Kidney (tissue), 13 donors: ENCODE measurements at regions not wholly inside any gene's neighbourhood (a gene's known extent, or its start where the extent isn't known, plus 50 kb on each side); places are given as distances from the start of the nearest gene placed in this dataset.

ENCODE experiments used
- DNase-seq, 5 donors: peaks; one replicate each; pipeline ENCODE4 v3.0.0-alpha.2; 2013 to 2020
- FAIRE-seq: peaks from 2 replicates; lab custom pipeline; 2012; peaks lifted over from hg19 to GRCh38; lab: Jason Lieb, UNC
- H3K27ac ChIP-seq, 2 donors: one replicate each; pipeline ENCODE4 v1.7.0; 2013; ENCODE audit warnings: low read depth in 2 of 2, low read length in 2 of 2, inconsistent platforms in 1 of 2
- H3K27me3 ChIP-seq: one replicate; pipeline ENCODE4 v1.7.1; 2013; ENCODE audit warnings: low read length, inconsistent platforms; ENCODE audit not compliant: control insufficient read depth, insufficient read depth
- H3K36me3 ChIP-seq, 3 donors: one replicate each; pipeline versions ENCODE4 v1.7.0 to v1.7.1; 2013; ENCODE audit warnings: low read length in 3 of 3, control low read depth in 1 of 3, inconsistent platforms in 1 of 3; ENCODE audit not compliant: insufficient read depth in 3 of 3, control insufficient read depth in 2 of 3
- H3K4me1 ChIP-seq, 3 donors: one replicate each; pipeline versions ENCODE4 v1.7.0 to v1.7.1; 2013; ENCODE audit warnings: low read length in 3 of 3, inconsistent platforms in 1 of 3, low read depth in 1 of 3; ENCODE audit not compliant: control insufficient read depth in 2 of 3, insufficient read depth in 2 of 3
- H3K4me3 ChIP-seq, 3 donors: one replicate each; pipeline versions ENCODE4 v1.7.0 to v1.8.1; 2013; ENCODE audit warnings: low read length in 3 of 3, control low read depth in 1 of 3, inconsistent platforms in 1 of 3
- H3K9ac ChIP-seq, 3 donors: one replicate each; pipeline versions ENCODE4 v1.7.0 to v1.7.1; 2013; ENCODE audit warnings: low read length in 3 of 3, control low read depth in 1 of 3, inconsistent platforms in 1 of 3
- H3K9me3 ChIP-seq, 3 donors: one replicate each; pipeline versions ENCODE4 v1.7.0 to v1.7.1; 2013; ENCODE audit warnings: low read length in 3 of 3, control low read depth in 1 of 3, inconsistent platforms in 1 of 3; ENCODE audit not compliant: control insufficient read depth in 2 of 3, insufficient read depth in 1 of 3
- intact Hi-C: fragments of 100-400 bp; cut with DNase I; formaldehyde crosslinking; loops from one replicate; pipeline ENCODE4 v1.11.1; 2022
- TF ChIP-seq, protein P1 (sequence below): IDR thresholded peaks from 3 replicates; pipeline ENCODE4 v1.5.1; 2012; ENCODE audit warnings: mild to moderate bottlenecking, moderate library complexity, borderline replicate concordance; ENCODE audit not compliant: insufficient read depth; ENCODE audit errors: extremely low read depth
- donor health status: control.
- donor health status: control.
- donor health status: control.
- donor health status: control.
- donor health status: control.
- donor health status: DM: yes; HTN: yes; CAD: no.
- donor health status: Normal renal cell carcinoma (clear cell type).

GRCh38 chr5:12910641-12911040 lies 1006.4 kb upstream of the CTNND2 start:
- H3K4me1 ChIP-seq, result no peaks in the 10 kb centered on the region
- no peaks in the 10 kb centered on the region for H3K9me3 ChIP-seq
- DNase-seq (no peak), FAIRE-seq (no peak)
- intact Hi-C loops, result no loop called here
- H3K36me3 ChIP-seq, result no peaks in the 10 kb centered on the region
- no peaks in the 10 kb centered on the region for H3K27me3 ChIP-seq
- no peak overlapping the region for H3K9ac ChIP-seq
- no peak overlapping the region for H3K27ac ChIP-seq
- TF ChIP-seq, protein P1, sequence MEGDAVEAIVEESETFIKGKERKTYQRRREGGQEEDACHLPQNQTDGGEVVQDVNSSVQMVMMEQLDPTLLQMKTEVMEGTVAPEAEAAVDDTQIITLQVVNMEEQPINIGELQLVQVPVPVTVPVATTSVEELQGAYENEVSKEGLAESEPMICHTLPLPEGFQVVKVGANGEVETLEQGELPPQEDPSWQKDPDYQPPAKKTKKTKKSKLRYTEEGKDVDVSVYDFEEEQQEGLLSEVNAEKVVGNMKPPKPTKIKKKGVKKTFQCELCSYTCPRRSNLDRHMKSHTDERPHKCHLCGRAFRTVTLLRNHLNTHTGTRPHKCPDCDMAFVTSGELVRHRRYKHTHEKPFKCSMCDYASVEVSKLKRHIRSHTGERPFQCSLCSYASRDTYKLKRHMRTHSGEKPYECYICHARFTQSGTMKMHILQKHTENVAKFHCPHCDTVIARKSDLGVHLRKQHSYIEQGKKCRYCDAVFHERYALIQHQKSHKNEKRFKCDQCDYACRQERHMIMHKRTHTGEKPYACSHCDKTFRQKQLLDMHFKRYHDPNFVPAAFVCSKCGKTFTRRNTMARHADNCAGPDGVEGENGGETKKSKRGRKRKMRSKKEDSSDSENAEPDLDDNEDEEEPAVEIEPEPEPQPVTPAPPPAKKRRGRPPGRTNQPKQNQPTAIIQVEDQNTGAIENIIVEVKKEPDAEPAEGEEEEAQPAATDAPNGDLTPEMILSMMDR, result no peak
- H3K4me3 ChIP-seq, result no peak overlapping the region

DNA sequence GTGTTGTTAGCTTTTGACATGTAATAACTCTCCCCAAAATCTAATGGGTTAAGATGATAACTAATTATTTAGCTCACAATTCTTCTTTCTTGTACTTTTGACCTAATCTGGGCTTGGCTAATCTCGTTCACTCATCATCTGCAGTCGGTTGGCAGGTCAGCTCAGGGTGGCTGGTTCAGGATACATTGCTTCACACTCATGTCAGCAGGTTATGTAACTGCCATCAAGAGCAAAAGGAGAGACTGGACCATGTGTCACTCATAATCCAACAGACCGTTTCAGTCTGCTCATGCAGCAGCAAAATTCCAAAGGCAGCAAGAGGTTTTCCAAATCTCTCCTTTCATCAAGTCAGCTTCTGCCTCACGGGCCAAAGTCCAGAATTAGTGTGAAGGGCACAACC lies 998.4 kb upstream of the CTNND2 start:
- Histone ChIP-seq H3K36me3 (no peaks in the 10 kb centered on the region), H3K4me1 (no peaks in the 10 kb centered on the region), H3K9ac (no peak overlapping the region), H3K9me3 (no peaks in the 10 kb centered on the region), H3K27ac (no peak overlapping the region), H3K4me3 (no peak overlapping the region), H3K27me3 (no peaks in the 10 kb centered on the region)
- TF ChIP-seq, protein P1, result no peak
- intact Hi-C loops, result no loop called here
- no peak for FAIRE-seq
- no peak for DNase-seq

DNA sequence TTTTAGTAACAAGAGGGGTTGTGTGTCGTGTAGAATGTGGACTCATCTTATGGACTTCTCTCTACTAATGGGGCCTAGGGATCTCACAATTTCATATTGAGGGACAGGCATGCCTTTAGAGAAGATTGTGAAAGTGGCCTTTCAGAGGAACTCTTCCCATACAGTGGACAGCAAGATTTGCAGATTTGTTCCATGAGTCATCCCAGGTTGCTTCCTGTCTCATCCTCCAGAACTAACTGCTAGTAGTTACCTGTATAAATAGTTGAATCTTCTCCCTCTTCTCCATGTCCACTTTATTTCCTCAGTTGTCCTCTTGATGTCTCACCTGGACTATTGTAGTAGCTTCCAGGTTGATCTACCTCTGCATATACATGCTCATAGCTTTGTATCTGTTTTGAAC lies 997.5 kb upstream of the CTNND2 start:
- no peak for FAIRE-seq
- DNase-seq, result no peak

More for the DNA sequence above, 997.5 kb upstream of the CTNND2 start:
- TF ChIP-seq, protein P1, result no peak
- H3K27ac ChIP-seq, result no peak overlapping the region
- intact Hi-C loops, result no loop called here
- no peaks in the 10 kb centered on the region for H3K27me3 ChIP-seq
- H3K4me3 ChIP-seq, result no peak overlapping the region
- H3K4me1 ChIP-seq, result no peaks in the 10 kb centered on the region
- no peak overlapping the region for H3K9ac ChIP-seq
- H3K9me3 ChIP-seq, result no peaks in the 10 kb centered on the region
- H3K36me3 ChIP-seq, result no peaks in the 10 kb centered on the region
